Sigmoid colon (tissue), 3 donors: ENCODE measurements at regions not wholly inside any gene's neighbourhood (a gene's known extent, or its start where the extent isn't known, plus 50 kb on each side); places are given as distances from the start of the nearest gene placed in this dataset.
"Not testable (repeated sequence)": the region's sequence is repeated elsewhere in the genome, so short reads cannot be mapped to it uniquely, and the experiment has no call there.

ENCODE experiments used
- CTCF ChIP-seq, 4 experiments: fragments of 450-650 bp in 3 of 4; fragments of 200-600 bp in 1 of 4; IDR thresholded peaks; one replicate each; pipeline ENCODE4 v1.5.1; 2016 to 2019; ENCODE audit warnings: antibody characterized with exemption in 4 of 4, mild to moderate bottlenecking in 3 of 4, moderate library complexity in 2 of 4
- POLR2A ChIP-seq, 2 donors: fragments of 450-650 bp; IDR thresholded peaks; one replicate each; pipeline ENCODE4 v1.6.1; 2016; ENCODE audit warnings: antibody characterized with exemption in 2 of 2, mild to moderate bottlenecking in 2 of 2, moderate library complexity in 2 of 2

GRCh38 chr21:9628051-9628450, 893.3 kb upstream of the TPTE start:
- not testable (repeated sequence) for TF ChIP-seq CTCF, POLR2A (IDR thresholded peaks at IDR 0.05)
